Upper lobe of right lung (tissue), 1 donor: ENCODE measurements at regions not wholly inside any gene's neighbourhood (a gene's known extent, or its start where the extent isn't known, plus 50 kb on each side); places are given as distances from the start of the nearest gene placed in this dataset.

Experiments used
- ATAC-seq: fragments of 200-7000 bp; cut with Tn5 transposase; one replicate; pipeline ENCODE4 v1.9.1; 2020; ENCODE audit warnings: mild to moderate bottlenecking, moderate library complexity
- DNase-seq: peaks from one replicate; pipeline ENCODE4 v3.0.0-alpha.2; 2020
- H3K27ac ChIP-seq: fragments of 200-600 bp; one replicate; pipeline ENCODE4 v1.8.0; 2022
- H3K27me3 ChIP-seq: fragments of 200-600 bp; one replicate; pipeline ENCODE4 v1.8.0; 2022; ENCODE audit warnings: mild to moderate bottlenecking
- H3K36me3 ChIP-seq: fragments of 200-600 bp; one replicate; pipeline ENCODE4 v1.8.0; 2022
- H3K4me1 ChIP-seq: fragments of 200-600 bp; one replicate; pipeline ENCODE4 v1.8.0; 2022
- H3K4me3 ChIP-seq: fragments of 200-600 bp; one replicate; pipeline ENCODE4 v1.8.0; 2022; ENCODE audit warnings: mild to moderate bottlenecking
- H3K9me3 ChIP-seq: fragments of 200-600 bp; one replicate; pipeline ENCODE4 v1.8.0; 2022
- intact Hi-C: fragments of 100-400 bp; cut with DNase I; formaldehyde crosslinking; loops from one replicate; pipeline ENCODE4 v1.11.0; 2022
- TF ChIP-seq, protein P1 (sequence below): fragments of 200-600 bp; IDR thresholded peaks from one replicate; pipeline ENCODE4 v1.8.0; 2022; ENCODE audit warnings: antibody characterized with exemption
- donor health status: DM: no; HTN: yes; CAD: no; lungs with severe emphysema.

DNA sequence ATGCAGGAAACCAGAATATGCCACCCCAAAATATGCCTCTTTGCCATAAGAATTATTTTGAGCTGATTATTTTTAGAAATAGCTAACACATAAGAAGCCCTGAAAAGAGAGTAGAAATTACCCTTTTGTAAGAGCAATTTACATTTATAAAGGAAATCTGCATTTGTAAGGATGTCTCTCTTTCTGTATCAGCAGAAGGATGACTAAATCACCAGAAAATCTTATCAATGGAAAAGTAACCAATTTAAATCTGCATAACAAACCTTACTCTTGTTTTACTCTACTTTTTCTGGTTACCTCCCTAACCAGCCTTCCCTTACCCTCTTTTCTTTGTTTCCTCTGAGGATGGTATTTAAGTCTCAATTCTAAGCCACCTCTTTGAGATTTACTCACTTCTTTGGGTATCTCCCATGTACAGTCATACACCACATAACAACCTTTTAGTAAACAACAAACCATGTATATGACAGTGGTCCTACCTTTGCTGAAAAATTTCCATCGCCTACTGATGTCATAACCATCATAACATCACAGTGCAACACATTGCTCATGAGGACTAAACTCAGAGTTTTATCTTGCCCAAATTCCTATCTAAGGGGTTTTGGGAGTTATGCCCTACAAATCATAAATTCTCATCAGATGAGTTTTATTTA, 126.6 kb upstream of the PLPPR4 start:
- H3K27me3 ChIP-seq = no peaks in the 10 kb centered on the region
- H3K36me3 ChIP-seq = no peaks in the 10 kb centered on the region
- no peak overlapping the region for H3K4me3 ChIP-seq
- ATAC-seq (no peak), DNase-seq (no peak)
- TF ChIP-seq, protein P1, sequence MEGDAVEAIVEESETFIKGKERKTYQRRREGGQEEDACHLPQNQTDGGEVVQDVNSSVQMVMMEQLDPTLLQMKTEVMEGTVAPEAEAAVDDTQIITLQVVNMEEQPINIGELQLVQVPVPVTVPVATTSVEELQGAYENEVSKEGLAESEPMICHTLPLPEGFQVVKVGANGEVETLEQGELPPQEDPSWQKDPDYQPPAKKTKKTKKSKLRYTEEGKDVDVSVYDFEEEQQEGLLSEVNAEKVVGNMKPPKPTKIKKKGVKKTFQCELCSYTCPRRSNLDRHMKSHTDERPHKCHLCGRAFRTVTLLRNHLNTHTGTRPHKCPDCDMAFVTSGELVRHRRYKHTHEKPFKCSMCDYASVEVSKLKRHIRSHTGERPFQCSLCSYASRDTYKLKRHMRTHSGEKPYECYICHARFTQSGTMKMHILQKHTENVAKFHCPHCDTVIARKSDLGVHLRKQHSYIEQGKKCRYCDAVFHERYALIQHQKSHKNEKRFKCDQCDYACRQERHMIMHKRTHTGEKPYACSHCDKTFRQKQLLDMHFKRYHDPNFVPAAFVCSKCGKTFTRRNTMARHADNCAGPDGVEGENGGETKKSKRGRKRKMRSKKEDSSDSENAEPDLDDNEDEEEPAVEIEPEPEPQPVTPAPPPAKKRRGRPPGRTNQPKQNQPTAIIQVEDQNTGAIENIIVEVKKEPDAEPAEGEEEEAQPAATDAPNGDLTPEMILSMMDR = no peak
- H3K4me1 ChIP-seq = no peaks in the 10 kb centered on the region
- intact Hi-C loops = no loop called here
- H3K9me3 ChIP-seq = no peaks in the 10 kb centered on the region
- no peak overlapping the region for H3K27ac ChIP-seq

DNA sequence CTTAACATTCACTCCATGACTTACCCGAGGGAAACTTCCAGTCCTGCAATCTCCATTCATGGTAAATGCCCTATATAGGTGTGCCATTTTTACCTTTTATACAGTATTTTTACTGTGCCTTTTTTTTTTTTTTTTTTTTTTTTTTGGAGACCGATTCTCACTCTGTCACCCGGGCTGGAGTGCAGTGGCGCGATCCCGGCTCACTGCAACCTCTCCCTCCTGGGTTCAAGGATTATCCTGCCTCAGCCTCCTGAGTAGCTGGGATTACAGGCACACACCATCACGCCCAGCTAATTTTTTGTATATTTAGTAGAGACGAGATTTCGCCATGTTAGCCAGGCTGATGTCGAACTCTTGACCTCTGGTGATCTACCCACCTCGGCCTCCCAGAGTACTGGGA, 124.4 kb upstream of the PLPPR4 start:
- TF ChIP-seq, protein P1 = no peak
- no peaks in the 10 kb centered on the region for H3K9me3 ChIP-seq
- H3K27me3 ChIP-seq = no peaks in the 10 kb centered on the region
- H3K27ac ChIP-seq = no peak overlapping the region
- intact Hi-C loops = no loop called here
- no peaks in the 10 kb centered on the region for H3K4me1 ChIP-seq
- DNase-seq = no peak
- no peak overlapping the region for H3K4me3 ChIP-seq
- ATAC-seq = no peak
- H3K36me3 ChIP-seq = no peaks in the 10 kb centered on the region

DNA sequence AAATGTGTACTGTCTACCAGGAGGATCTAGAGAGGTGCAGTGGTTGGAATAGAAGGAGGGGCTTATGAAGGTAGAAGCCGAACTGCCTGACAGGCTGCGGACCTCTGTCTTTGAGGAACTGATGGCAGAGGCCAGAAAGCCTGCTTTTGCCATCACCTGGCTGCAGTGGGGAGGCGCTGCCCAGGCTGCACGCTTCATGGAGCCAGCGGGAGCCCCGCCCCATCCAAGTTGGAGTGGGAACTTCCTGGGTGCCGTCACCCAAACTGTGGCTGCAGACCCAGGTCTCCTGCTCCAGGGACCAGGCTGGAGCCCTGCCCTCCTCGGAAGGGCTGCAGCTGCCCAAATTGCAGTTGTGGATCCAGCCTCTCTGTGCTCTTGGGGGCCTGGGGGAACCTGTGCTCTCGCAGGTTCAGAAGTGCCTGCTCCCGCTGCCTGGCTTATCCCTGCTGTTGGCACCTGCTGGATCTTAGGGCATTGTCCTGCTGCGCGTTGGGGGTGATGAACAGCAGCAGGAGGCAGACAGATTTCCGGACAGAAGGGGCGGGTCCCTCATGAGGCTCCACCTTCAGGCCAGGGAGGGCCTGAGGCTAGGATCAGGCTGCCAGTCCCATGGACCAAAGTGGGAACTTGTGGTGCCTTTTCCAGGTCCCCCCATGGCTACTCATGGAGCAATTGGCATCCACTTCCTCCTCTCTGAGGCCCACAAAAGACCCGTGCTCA, 118.0 kb upstream of the PLPPR4 start:
- no peak overlapping the region for H3K4me3 ChIP-seq
- intact Hi-C loops = no loop called here
- no peak overlapping the region for H3K27ac ChIP-seq
- DNase-seq (no peak), ATAC-seq (peak; percentile 10)
- no peaks in the 10 kb centered on the region for H3K36me3 ChIP-seq
- H3K9me3 ChIP-seq = no peaks in the 10 kb centered on the region
- no peaks in the 10 kb centered on the region for H3K27me3 ChIP-seq
- TF ChIP-seq, protein P1 = no peak
- H3K4me1 ChIP-seq = no peaks in the 10 kb centered on the region

DNA sequence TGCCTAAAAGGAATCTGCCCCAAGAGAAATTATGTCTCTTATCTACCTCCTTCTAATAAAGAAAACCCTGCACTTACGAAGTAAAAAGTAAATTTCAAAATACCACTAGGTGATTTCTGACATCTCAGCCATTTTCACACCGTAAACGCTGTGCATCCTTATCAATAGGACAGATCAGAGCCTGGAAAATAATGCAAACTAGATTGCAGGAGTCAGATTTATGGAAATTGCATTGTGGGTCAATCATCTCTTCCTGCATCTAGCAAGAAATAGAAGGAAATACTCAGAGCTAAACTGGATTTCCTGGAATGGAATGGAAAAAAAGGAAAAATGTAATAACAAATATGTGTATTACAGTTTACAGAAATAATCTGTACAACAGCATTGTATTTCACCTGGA, 114.3 kb upstream of the PLPPR4 start:
- TF ChIP-seq, protein P1 = no peak
- Histone ChIP-seq H3K4me3 (no peak overlapping the region), H3K27ac (no peak overlapping the region), H3K27me3 (no peaks in the 10 kb centered on the region), H3K9me3 (no peaks in the 10 kb centered on the region), H3K36me3 (no peaks in the 10 kb centered on the region), H3K4me1 (no peaks in the 10 kb centered on the region)
- DNase-seq = no peak
- intact Hi-C loops = no loop called here
- no peak for ATAC-seq

DNA sequence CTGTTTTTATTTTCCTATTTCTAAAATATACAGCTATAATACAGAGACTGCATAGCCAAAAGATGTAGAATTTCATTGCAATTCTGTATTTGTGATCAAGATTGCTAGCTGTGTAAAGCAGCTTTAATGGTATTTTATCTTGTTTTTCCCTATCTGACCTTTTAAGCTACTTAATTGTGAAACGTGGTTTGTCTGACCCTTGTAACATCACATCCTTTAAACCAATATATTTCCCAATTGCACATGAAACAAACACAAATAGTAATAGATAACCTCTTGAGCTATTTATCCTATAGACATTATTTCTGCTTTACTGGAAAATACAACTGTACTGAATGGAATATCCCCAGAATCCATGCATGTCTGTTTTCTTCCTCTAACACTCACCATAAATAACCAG, 112.2 kb upstream of the PLPPR4 start:
- no peaks in the 10 kb centered on the region for H3K9me3 ChIP-seq
- no peak for DNase-seq
- intact Hi-C loops = no loop called here
- H3K27ac ChIP-seq = no peak overlapping the region
- H3K4me1 ChIP-seq = no peaks in the 10 kb centered on the region
- no peaks in the 10 kb centered on the region for H3K36me3 ChIP-seq
- ATAC-seq = no peak
- TF ChIP-seq, protein P1 = no peak
- H3K4me3 ChIP-seq = no peak overlapping the region
- no peaks in the 10 kb centered on the region for H3K27me3 ChIP-seq
